A549 (cell line): ENCODE measurements at regions not wholly inside any gene's neighbourhood (a gene's known extent, or its start where the extent isn't known, plus 50 kb on each side); places are given as distances from the start of the nearest gene placed in this dataset.

ENCODE experiments used
- ATAC-seq, 2 experiments: fragments of 200-7000 bp in 1 of 2; fragments of >200 bp in 1 of 2; cut with Nextera tagmentation in 1 of 2; cut with Tn5 transposase in 1 of 2; 3 replicates each; pipeline versions ENCODE4 v1.8.0 to v1.9.1; 2018 to 2020; ENCODE audit warnings: mild to moderate bottlenecking in 1 of 2, moderate library complexity in 1 of 2
- CTCF ChIA-PET: fragments of 300-600 bp; sonication (Branson Sonifier 250); formaldehyde crosslinking; extraction: SDS; loops from one replicate; lab custom pipeline; 2021; ENCODE audit warnings: antibody characterized with exemption, inconsistent platforms; lab: Yijun Ruan, JAX
- POLR2A ChIA-PET: fragments of 350-600 bp; formaldehyde crosslinking; extraction: SDS; loops from one replicate; lab custom pipeline; 2021; ENCODE audit warnings: antibody characterized with exemption, inconsistent platforms; lab: Yijun Ruan, JAX
- DNase-seq, 2 experiments: peaks; one replicate each; pipeline versions ENCODE4 v3.0.0 to v3.0.0-alpha.2; 2011 to 2016; ENCODE audit warnings: low read depth in 1 of 2, low spot score in 1 of 2
- FAIRE-seq: peaks from 2 replicates; lab custom pipeline; 2011; peaks lifted over from hg19 to GRCh38; lab: Jason Lieb, UNC
- H3K27ac ChIP-seq, 2 experiments: fragments of >200 bp; sonication (Bioruptor Twin); formaldehyde crosslinking; 3 replicates each; pipeline ENCODE4 v1.5.1; 2016 to 2017
- H3K4me1 ChIP-seq: fragments of >200 bp; sonication (Bioruptor Twin); formaldehyde crosslinking; 3 replicates; pipeline ENCODE4 v1.6.1; 2016
- H3K4me2 ChIP-seq: fragments of >200 bp; sonication (Bioruptor Twin); formaldehyde crosslinking; 3 replicates; pipeline ENCODE4 v1.6.1; 2016
- H3K4me3 ChIP-seq: fragments of >200 bp; sonication (Bioruptor Twin); formaldehyde crosslinking; 3 replicates; pipeline ENCODE4 v1.5.1; 2016
- H3K9me3 ChIP-seq: fragments of >200 bp; sonication (Bioruptor Twin); formaldehyde crosslinking; 3 replicates; pipeline ENCODE4 v1.6.1; 2016
- BCL3 ChIP-seq: fragments of >200 bp; sonication (Bioruptor Twin); formaldehyde crosslinking; IDR thresholded peaks from 3 replicates; pipeline ENCODE4 v1.6.1; 2016
- CBX2 ChIP-seq: fragments of 200-600 bp; sonication (generic); IDR thresholded peaks from 2 replicates; pipeline ENCODE4 v1.6.1; 2016; ENCODE audit warnings: low read depth, mild to moderate bottlenecking, borderline replicate concordance
- CHD2 ChIP-seq: fragments of 150-350 bp; IDR thresholded peaks from 2 replicates; pipeline ENCODE4 v1.6.1; 2014; ENCODE audit warnings: low read length; ENCODE audit not compliant: partially characterized antibody
- CHD4 ChIP-seq: fragments of 200-600 bp; sonication (generic); IDR thresholded peaks from 2 replicates; pipeline ENCODE4 v1.6.1; 2016; ENCODE audit warnings: antibody characterized with exemption, mild to moderate bottlenecking, borderline replicate concordance
- FOSB ChIP-seq: fragments of 250-450 bp; sonication (Bioruptor Pico); IDR thresholded peaks from 2 replicates; pipeline ENCODE4 v1.5.0; 2020; ENCODE audit warnings: mild to moderate bottlenecking, moderate library complexity
- FOXS1 ChIP-seq: fragments of 250-450 bp; sonication (Bioruptor Pico); IDR thresholded peaks from 2 replicates; pipeline ENCODE4 v1.5.0; 2020; ENCODE audit warnings: mild to moderate bottlenecking, moderate library complexity
- GATA3 ChIP-seq: IDR thresholded peaks from 2 replicates; pipeline ENCODE4 v1.6.1; 2012; ENCODE audit warnings: borderline replicate concordance
- HOXB13 ChIP-seq: fragments of 250-450 bp; sonication (Bioruptor Pico); IDR thresholded peaks from 2 replicates; pipeline ENCODE4 v1.5.0; 2020; ENCODE audit warnings: low read depth, mild to moderate bottlenecking, moderate library complexity
- HOXB5 ChIP-seq: fragments of 250-450 bp; sonication (Bioruptor Pico); IDR thresholded peaks from 2 replicates; pipeline ENCODE4 v1.5.0; 2020; ENCODE audit warnings: mild to moderate bottlenecking, moderate library complexity
- JUNB ChIP-seq: fragments of >200 bp; sonication (Bioruptor Twin); formaldehyde crosslinking; IDR thresholded peaks from 2 replicates; pipeline ENCODE4 v1.6.1; 2016
- KDM1A ChIP-seq: fragments of 200-600 bp; sonication (generic); IDR thresholded peaks from 2 replicates; pipeline ENCODE4 v1.6.1; 2016; ENCODE audit warnings: low read depth, mild to moderate bottlenecking
- KDM5A ChIP-seq: fragments of 200-600 bp; sonication (generic); IDR thresholded peaks from 2 replicates; pipeline ENCODE4 v1.6.1; 2016; ENCODE audit warnings: antibody characterized with exemption, mild to moderate bottlenecking
- MAFK ChIP-seq: fragments of 450-650 bp; IDR thresholded peaks from 2 replicates; pipeline ENCODE4 v1.6.1; 2014; ENCODE audit not compliant: partially characterized antibody
- NFE2L2 ChIP-seq: fragments of 150-350 bp; conservative IDR thresholded peaks from 2 replicates; pipeline ENCODE4 v1.6.1; 2014; ENCODE audit warnings: low read length
- POLR2A ChIP-seq: IDR thresholded peaks from 2 replicates; pipeline ENCODE4 v1.6.1; 2012; ENCODE audit warnings: mild to moderate bottlenecking, low read length
- POLR2AphosphoS2 ChIP-seq: conservative IDR thresholded peaks from 2 replicates; pipeline ENCODE4 v1.6.1; 2012; ENCODE audit warnings: low read length, improper control_type of control experiment, inconsistent platforms
- RAD21 ChIP-seq, 2 experiments: fragments of >200 bp in 1 of 2; sonication (Bioruptor Twin) in 1 of 2; formaldehyde crosslinking in 1 of 2; IDR thresholded peaks in 1 of 2; conservative IDR thresholded peaks in 1 of 2; 2 replicates in 1 of 2; 3 replicates in 1 of 2; pipeline ENCODE4 v1.6.1; 2012 to 2018; ENCODE audit warnings: inconsistent platforms in 1 of 2
- RARB ChIP-seq: fragments of 250-450 bp; sonication (Bioruptor Pico); IDR thresholded peaks from 2 replicates; pipeline ENCODE4 v1.8.0; 2021; ENCODE audit warnings: mild to moderate bottlenecking, moderate library complexity
- RCOR1 ChIP-seq: fragments of 150-350 bp; IDR thresholded peaks from 2 replicates; pipeline ENCODE4 v1.6.1; 2014; ENCODE audit warnings: antibody characterized with exemption, low read length, low read depth
- TP53 ChIP-seq: fragments of 250-450 bp; sonication (Bioruptor Pico); IDR thresholded peaks from 2 replicates; pipeline ENCODE4 v1.5.0; 2021; ENCODE audit warnings: mild to moderate bottlenecking, moderate library complexity
- ZC3H11A ChIP-seq: fragments of 450-650 bp; IDR thresholded peaks from 2 replicates; pipeline ENCODE4 v1.6.1; 2014; ENCODE audit warnings: antibody characterized with exemption, mild to moderate bottlenecking
- ZNF302 ChIP-seq: fragments of 250-450 bp; sonication (Bioruptor Pico); IDR thresholded peaks from 2 replicates; pipeline ENCODE4 v1.9.0; 2021; ENCODE audit warnings: inconsistent platforms, mild to moderate bottlenecking, moderate library complexity
- WGBS: methylation state at CpG from one replicate; pipeline ENCODE4 v1.1.6; 2017; ENCODE audit errors: missing lambda C conversion rate; 5-methylcytosine and 5-hydroxymethylcytosine counted together
- TF ChIP-seq, protein P1 (sequence below): IDR thresholded peaks from 2 replicates; pipeline ENCODE4 v1.6.1; 2012; ENCODE audit warnings: low read depth, borderline replicate concordance
- TF ChIP-seq, protein P2 (sequence below): fragments of 250-450 bp; sonication (Bioruptor Pico); IDR thresholded peaks from 2 replicates; pipeline ENCODE4 v1.5.0; 2021; ENCODE audit warnings: mild to moderate bottlenecking, moderate library complexity, borderline replicate concordance
- TF ChIP-seq, protein P3 (sequence below): fragments of >200 bp; sonication (Bioruptor Twin); formaldehyde crosslinking; IDR thresholded peaks from 2 replicates; pipeline ENCODE4 v1.6.1; 2016

- TF ChIP-seq, protein P1, sequence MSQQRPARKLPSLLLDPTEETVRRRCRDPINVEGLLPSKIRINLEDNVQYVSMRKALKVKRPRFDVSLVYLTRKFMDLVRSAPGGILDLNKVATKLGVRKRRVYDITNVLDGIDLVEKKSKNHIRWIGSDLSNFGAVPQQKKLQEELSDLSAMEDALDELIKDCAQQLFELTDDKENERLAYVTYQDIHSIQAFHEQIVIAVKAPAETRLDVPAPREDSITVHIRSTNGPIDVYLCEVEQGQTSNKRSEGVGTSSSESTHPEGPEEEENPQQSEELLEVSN, result no peak
- TF ChIP-seq CHD2, result no peak
- no peak for TF ChIP-seq NFE2L2
- no peak for TF ChIP-seq ZC3H11A
- no peak for TF ChIP-seq RARB (CRISPR knock-in tag)
- no peak for TF ChIP-seq POLR2AphosphoS2
- TF ChIP-seq ZNF302 (CRISPR knock-in tag), result no peak
- TF ChIP-seq, all 56 proteins: peak for 0
Measured at GRCh38 chr2:120605231-120605935, 130.3 kb upstream of the GLI2 start (continued).

- no peak overlapping the region for H3K4me2 ChIP-seq
- DNase-seq (no peak), ATAC-seq (no peak), FAIRE-seq (no peak)
- CTCF ChIA-PET, result interaction anchor here (0.7 to 1.3 kb wide), 2 partner anchors 14 to 783 kb away, joined by 3 read pairs; no protein-coding TSS in a partner anchor
- WGBS, result 50% methylated on average over 11 of the region's 12 CpGs
- H3K27ac ChIP-seq, result no peak overlapping the region
- POLR2A ChIA-PET, result no interaction called here
- TF ChIP-seq FOSB (CRISPR knock-in tag), result no peak
- TF ChIP-seq, protein P2, sequence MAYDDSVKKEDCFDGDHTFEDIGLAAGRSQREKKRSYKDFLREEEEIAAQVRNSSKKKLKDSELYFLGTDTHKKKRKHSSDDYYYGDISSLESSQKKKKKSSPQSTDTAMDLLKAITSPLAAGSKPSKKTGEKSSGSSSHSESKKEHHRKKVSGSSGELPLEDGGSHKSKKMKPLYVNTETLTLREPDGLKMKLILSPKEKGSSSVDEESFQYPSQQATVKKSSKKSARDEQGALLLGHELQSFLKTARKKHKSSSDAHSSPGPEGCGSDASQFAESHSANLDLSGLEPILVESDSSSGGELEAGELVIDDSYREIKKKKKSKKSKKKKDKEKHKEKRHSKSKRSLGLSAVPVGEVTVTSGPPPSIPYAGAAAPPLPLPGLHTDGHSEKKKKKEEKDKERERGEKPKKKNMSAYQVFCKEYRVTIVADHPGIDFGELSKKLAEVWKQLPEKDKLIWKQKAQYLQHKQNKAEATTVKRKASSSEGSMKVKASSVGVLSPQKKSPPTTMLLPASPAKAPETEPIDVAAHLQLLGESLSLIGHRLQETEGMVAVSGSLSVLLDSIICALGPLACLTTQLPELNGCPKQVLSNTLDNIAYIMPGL (CRISPR knock-in tag), result no peak
- TF ChIP-seq, protein P3, sequence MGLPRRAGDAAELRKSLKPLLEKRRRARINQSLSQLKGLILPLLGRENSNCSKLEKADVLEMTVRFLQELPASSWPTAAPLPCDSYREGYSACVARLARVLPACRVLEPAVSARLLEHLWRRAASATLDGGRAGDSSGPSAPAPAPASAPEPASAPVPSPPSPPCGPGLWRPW, result no peak
- TF ChIP-seq RAD21 (conservative IDR thresholded peaks at IDR 0.05 in 1 of 2, IDR thresholded peaks at IDR 0.05 in 1 of 2), result no peak
- no peak for TF ChIP-seq POLR2A
- no peak for TF ChIP-seq HOXB5 (CRISPR knock-in tag)
- TF ChIP-seq TP53, result no peak
- no peak for TF ChIP-seq BCL3
- TF ChIP-seq JUNB, result no peak
- no peak for TF ChIP-seq POLR2AphosphoS2
- no peak for TF ChIP-seq CHD4
- no peak for TF ChIP-seq KDM5A
- no peak for TF ChIP-seq GATA3
- TF ChIP-seq RCOR1, result no peak
- no peak for TF ChIP-seq KDM1A
- TF ChIP-seq MAFK, result no peak
- TF ChIP-seq CBX2, result no peak
- no peak for TF ChIP-seq FOXS1 (CRISPR knock-in tag)
- TF ChIP-seq HOXB13 (CRISPR knock-in tag), result no peak
- TF ChIP-seq, all 56 proteins: peak for 0
- no peak overlapping the region for H3K4me3 ChIP-seq
- H3K9me3 ChIP-seq, result no peaks in the 10 kb centered on the region
- no peaks in the 10 kb centered on the region for H3K4me1 ChIP-seq
Measured at GRCh38 chr2:120606280-120606679, 129.4 kb upstream of the GLI2 start.
